Activated T-helper 9 cell treated with anti-CD3 and anti-CD28 coated beads, Interleukin-2, amount 50 U/mL, for 16 hours (primary cell): ENCODE measurements at regions not wholly inside any gene's neighbourhood (a gene's known extent, or its start where the extent isn't known, plus 50 kb on each side); places are given as distances from the start of the nearest gene placed in this dataset.
"Not testable (repeated sequence)": the region's sequence is repeated elsewhere in the genome, so short reads cannot be mapped to it uniquely, and the experiment has no call there.

Experiments
- DNase-seq: peaks from one replicate; pipeline ENCODE4 v3.0.0-alpha.2; 2020; ENCODE audit warnings: low read depth

GRCh38 chr17:36846410-36847292 is 90.6 kb upstream of the LHX1 start:
- DNase-seq, result no peak

DNA sequence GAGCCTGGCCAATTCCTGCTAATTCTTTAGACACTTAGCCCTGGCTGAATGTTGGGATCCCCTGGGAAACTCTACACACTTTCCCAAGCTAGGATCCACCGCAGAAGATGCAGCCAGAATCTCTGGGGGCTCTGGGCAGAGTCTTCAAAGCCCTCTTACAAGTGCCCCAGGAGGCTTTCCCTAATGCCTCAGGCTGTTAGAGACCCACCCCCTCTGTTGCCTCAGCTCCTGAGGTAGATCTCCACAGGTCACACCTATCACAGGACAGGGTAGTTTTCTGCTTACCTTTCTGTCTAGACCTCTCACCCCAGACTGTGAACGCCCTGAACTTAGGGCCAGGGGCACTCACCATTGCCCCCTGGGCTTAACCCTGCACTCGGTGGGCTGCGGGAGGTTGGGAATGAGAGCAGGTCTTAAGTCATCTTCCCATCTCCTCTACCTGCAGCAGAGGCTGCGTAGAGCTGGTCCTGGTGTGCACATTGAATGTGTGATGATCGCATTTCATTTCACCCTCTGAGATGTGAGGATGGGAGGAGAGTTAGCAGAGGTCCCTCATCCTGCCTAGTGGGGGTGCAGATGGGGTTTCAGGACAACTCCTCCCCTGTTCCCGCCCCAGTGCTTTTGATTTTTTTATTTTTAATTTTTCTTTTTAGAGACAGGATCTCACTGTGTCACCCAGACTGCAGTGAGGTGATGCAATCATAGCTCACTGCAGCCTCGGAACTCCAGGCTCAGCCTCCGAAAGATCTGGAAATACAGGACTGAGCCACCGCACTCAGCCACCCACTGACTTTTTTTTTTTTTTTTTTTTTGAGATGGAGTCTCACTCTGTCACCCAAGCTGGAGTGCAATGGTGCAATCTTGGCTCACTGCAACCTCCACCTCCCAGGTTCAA is 89.0 kb upstream of the LHX1 start:
- no peak for DNase-seq

GRCh38 chr17:36849020-36849419 is 88.3 kb upstream of the LHX1 start:
- not testable (repeated sequence) for DNase-seq

DNA sequence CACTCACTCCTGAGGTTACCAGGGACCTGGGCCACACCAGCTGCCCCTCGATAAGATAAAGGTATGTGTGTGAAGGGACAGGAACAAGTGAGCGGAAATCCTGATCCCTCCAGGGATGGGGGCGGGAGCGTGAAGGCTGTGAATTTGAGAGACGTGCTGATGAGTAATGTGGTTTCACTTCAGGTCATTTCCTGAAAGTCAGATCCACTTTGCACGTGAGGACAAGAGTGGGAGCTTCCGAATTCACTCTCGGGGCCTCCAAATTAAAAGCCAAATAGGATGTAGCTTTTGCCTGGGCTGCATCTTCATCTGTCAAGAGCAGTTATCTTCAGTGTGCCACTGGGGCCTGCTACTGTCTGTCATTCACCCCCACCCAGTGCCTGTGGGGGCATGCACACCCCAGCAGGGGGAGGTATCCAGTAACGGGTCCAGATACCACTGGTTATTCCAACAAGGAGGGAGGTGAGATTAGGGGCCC is 87.4 kb upstream of the LHX1 start:
- peak; percentile 18 for DNase-seq

GRCh38 chr17:36850790-36851189 is 86.5 kb upstream of the LHX1 start:
- no peak for DNase-seq

DNA sequence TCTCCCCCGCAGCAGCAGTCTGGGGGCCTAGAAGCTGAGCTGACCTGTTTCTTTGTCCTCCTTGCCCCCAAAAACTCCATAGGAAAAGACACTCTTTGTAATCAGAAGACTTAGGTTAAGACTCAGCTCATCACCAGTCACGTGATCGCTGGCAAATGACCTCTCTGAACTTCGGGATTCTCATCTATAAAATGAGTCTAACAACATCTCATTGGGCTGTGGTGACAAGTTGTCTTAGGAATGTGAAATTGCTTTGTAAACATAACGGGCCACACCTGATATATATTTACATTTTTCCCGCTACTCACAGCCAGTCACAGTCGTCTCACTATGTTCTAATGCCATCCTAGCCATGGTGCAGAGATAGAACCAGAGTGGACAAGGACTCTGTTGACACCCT is 86.0 kb upstream of the LHX1 start:
- no peak for DNase-seq

GRCh38 chr17:36852478-36852877 is 84.8 kb upstream of the LHX1 start:
- DNase-seq, result not testable (repeated sequence)

- no peak for DNase-seq
These were observed 82.3 kb upstream of the LHX1 start for GRCh38 chr17:36854982-36855381.

DNA sequence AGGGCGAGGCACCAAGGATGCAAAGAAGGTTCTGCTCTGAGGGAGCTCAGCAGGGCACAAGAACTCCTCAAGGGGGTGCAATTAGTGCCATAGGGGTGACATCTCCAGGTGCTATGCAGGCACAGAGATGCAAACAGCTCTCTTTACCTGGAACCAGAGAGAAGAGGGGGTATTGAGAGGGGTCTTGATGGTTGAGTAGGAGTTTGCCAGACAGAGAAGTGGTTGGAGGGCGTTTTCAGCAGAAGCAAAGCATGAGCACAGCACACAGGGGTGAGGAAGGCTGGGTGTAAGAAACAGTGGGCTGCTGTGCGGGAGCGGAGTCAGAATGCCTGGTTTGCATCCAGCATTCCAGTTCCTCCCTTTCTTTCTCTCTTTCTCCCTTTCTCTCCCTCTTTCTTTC is 81.8 kb upstream of the LHX1 start:
- DNase-seq, result no peak

DNA sequence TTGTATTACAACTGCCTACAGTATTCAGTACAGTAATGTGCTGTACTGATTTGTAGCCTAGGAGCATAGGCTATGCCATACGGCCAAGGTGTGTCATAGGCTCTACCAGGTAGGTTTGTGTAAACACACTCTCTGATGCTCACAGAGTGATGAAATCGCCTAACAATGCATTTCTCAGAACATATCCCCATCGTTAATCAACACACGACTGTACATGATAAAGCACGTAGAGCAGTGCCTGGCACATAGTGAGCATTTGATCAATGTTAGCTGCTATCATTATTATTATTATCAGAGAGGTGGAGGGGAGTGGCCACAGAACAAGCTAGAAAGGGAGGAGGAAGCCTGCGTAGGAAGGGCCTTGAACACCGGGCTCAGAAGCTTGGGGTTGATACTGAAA is 81.1 kb upstream of the LHX1 start:
- DNase-seq, result no peak

DNA sequence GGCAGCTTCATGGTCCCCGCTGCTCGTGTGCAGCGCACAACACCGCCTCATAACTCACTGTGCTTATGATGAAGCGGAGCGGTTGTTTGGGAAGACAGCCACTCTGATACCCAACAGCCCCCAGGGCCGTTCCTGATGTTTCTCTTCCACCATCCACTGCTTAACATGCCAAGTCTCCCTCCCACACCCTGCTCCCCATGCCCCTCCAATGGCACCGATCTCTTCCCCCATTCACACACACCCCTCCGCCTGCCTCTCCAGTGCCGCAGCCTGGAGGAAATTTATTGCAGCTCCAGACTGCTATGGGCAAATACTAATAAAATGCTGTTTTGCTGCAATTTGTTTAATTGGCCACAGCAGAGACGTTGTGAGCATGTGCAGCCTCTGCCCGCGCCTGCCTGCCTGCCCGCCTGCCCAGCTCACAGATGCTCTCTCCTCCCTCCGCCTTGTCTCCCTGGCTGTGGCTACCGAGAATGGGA is 80.3 kb upstream of the LHX1 start:
- no peak for DNase-seq

GRCh38 chr17:36857698-36858097 is 79.6 kb upstream of the LHX1 start:
- DNase-seq, result no peak

DNA sequence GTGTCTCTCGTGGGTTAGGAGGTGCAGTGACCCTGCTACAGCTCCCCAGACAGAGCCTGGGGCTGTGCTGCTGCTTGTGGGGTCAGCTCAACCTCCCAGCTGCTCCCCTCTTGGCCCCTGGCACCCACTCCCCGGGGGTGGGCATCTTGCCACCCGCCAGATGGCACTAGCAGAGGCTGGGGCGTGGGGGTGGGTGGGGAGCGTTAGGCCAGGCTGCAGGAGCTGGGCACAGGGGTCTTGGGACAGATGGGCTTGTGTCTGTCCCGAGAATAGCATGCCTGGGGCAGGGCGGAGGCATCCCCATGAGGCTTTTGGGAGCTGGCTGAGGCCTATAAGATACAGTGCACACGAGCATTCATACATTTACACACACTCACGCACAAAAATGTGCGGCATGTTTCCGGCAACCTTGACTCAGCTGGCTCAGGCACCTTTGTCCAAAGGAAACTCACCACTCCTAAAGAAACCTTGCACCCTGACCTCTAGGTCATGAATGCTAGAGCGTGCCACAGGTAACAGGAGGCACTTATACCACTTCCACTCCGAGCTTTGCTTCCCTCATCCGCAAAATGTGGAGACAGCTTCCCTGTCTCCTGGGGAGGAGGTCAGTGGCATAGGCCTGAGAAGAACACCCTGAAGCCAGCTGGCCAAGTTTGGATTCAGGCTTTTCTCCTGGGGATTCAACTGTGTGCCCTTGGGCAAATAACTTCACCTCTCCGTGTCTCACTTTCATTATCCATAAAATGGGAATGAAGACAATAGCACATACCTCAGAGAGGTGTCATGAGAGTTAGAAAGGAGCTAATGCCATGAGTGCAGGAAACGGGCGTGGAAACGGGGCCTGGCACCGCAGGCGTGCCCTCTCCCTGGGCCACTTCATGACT is 78.9 kb upstream of the LHX1 start:
- no peak for DNase-seq

DNA sequence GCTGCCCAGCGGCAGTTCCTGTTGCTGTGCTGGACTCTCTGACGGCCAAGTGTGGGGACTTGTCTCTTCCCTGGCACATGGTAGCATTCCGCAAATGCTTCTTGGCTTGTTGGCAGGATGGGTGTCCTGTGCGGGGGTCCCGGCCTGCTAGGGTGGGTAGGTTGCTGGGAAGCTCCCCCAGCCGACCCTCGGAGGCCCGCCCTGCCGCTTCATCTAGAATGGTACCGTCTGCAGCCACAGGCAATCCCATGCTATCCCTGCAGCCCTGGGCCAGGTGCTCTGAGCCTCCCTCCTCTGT is 78.3 kb upstream of the LHX1 start:
- no peak for DNase-seq

GRCh38 chr17:36859706-36860105 is 77.6 kb upstream of the LHX1 start:
- DNase-seq, result no peak

- no peak for DNase-seq
These were observed 75.7 kb upstream of the LHX1 start for GRCh38 chr17:36861531-36861930.

GRCh38 chr17:36862116-36862920 is 75.0 kb upstream of the LHX1 start:
- no peak for DNase-seq

- DNase-seq, result no peak
These were observed 74.1 kb upstream of the LHX1 start for GRCh38 chr17:36863131-36863530.

DNA sequence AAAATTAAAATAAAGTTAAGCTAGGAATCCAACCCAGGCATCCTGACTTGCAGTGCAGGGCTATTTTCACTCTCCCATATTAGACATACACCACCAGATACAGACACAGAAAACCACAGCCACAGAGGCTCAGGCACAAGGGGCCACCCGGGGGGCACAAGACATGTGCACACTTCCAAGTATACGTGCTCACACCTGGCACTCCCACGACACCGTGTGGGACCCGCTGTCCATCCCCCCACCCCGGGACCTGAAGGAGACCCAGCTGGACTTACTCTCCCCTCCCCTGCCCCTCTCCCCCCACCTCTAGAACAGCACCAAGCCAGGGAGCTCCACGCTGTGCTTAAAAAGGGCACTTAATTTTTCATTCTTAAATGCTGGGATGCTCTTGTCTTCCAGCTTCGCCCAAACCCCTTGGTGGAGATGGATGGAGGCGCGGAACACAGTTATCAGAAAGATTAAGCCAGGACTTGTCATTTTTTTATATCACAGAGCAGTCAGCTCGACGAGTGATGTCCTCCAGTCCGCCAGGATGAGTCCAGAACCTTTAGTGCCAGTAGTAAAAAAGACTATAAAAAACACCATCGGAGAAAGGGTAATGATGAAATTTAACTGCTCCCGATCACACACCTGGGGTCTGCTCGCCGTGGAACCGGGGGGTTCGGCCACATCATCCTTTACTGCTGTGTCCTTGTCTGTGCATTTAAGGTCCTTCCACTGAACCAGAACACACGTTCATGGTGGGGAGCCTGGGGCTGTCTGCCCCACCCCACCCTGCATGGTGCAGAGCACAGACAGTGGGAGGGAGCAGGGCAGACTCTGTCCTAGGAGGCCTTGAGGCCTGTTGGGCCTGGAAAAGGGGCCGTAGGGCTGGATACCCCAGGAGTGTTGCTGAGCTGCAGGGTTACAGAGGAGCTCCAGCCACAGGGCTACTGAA is 73.3 kb upstream of the LHX1 start:
- no peak for DNase-seq

- DNase-seq, result no peak
These were observed 72.3 kb upstream of the LHX1 start for GRCh38 chr17:36864827-36865430.
